ENCODE measurements at regions not wholly inside any gene's neighbourhood (a gene's known extent, or its start where the extent isn't known, plus 50 kb on each side); places are given as distances from the start of the nearest gene placed in this dataset.

- TF ChIP-seq CTCF (IDR thresholded peaks at IDR 0.05; ENCODE audit: low read length) (no peak), EZH2phosphoT487 (IDR thresholded peaks at IDR 0.05; ENCODE audit: low read length) (no peak)
Measured at GRCh38 chr4:188958346-188958745, 819.1 kb downstream of the TRIML1 start.
